ENCODE measurements at regions not wholly inside any gene's neighbourhood (a gene's known extent, or its start where the extent isn't known, plus 50 kb on each side); places are given as distances from the start of the nearest gene placed in this dataset.
A peak's percentile ranks its signal among the peaks of the same experiment; 100 is the strongest.

- DNase-seq (ENCODE audit: low read depth): no peak
- no peak overlapping the region for H3K4me3 ChIP-seq (ENCODE audit: low read depth, low read length)
- no peak for TF ChIP-seq CTCF (IDR thresholded peaks at IDR 0.05; ENCODE audit: insufficient read depth, low read depth, low read length)
Observed at GRCh38 chr1:229105822-229106525, 164.9 kb upstream of the RAB4A start.

GRCh38 chr1:229106526-229107125, 164.3 kb upstream of the RAB4A start:
- DNase-seq (ENCODE audit: low read depth): no peak
- no peak for TF ChIP-seq CTCF (IDR thresholded peaks at IDR 0.05; ENCODE audit: insufficient read depth, low read depth, low read length)
- H3K4me3 ChIP-seq (ENCODE audit: low read depth, low read length): no peak overlapping the region

GRCh38 chr1:229107304-229107815, 163.6 kb upstream of the RAB4A start:
- DNase-seq (ENCODE audit: low read depth): peak; percentile 10
- no peak for TF ChIP-seq CTCF (IDR thresholded peaks at IDR 0.05; ENCODE audit: insufficient read depth, low read depth, low read length)
- H3K4me3 ChIP-seq (ENCODE audit: low read depth, low read length): no peak overlapping the region

GRCh38 chr1:229107972-229108371, 162.9 kb upstream of the RAB4A start:
- DNase-seq (ENCODE audit: low read depth): no peak
- H3K4me3 ChIP-seq (ENCODE audit: low read depth, low read length): no peak overlapping the region
- TF ChIP-seq CTCF (IDR thresholded peaks at IDR 0.05; ENCODE audit: insufficient read depth, low read depth, low read length): no peak

- TF ChIP-seq CTCF (IDR thresholded peaks at IDR 0.05; ENCODE audit: insufficient read depth, low read depth, low read length): no peak
- no peak for DNase-seq (ENCODE audit: low read depth)
- no peak overlapping the region for H3K4me3 ChIP-seq (ENCODE audit: low read depth, low read length)
Observed at GRCh38 chr1:229108598-229109201, 162.2 kb upstream of the RAB4A start.

GRCh38 chr1:229109320-229109761, 161.6 kb upstream of the RAB4A start:
- no peak overlapping the region for H3K4me3 ChIP-seq (ENCODE audit: low read depth, low read length)
- TF ChIP-seq CTCF (IDR thresholded peaks at IDR 0.05; ENCODE audit: insufficient read depth, low read depth, low read length): no peak
- no peak for DNase-seq (ENCODE audit: low read depth)
